ENCODE measurements at regions not wholly inside any gene's neighbourhood (a gene's known extent, or its start where the extent isn't known, plus 50 kb on each side); places are given as distances from the start of the nearest gene placed in this dataset.

DNA sequence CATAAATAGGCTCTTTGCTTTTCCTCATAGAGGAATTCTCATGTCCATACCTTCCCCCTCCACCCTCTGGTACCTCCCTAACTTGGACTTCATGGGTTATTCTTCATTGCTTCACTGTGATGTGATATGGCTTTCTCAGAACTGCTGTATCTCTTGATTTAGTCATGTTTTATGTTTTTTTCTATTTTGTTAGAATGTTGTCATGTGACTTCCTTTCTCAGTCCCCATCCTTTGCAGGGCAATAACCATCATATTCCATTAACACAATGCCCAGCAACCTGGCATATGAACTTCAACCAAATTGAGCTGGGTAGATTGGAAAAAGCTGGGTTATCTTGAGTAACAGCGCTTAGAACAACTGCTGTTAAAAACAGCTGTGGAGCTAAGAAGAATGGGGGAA, 190.9 kb upstream of the PRSS16 start:
- TF ChIP-seq SP1 (IDR thresholded peaks at IDR 0.05) (no peak), RAD21 (IDR thresholded peaks at IDR 0.05) (no peak), CTCF (IDR thresholded peaks at IDR 0.05; ENCODE audit: low read depth, low read length, missing input control) (no peak), ATF3 (IDR thresholded peaks at IDR 0.05) (no peak), REST (IDR thresholded peaks at IDR 0.05) (no peak), MAX (IDR thresholded peaks at IDR 0.05) (no peak), JUND (IDR thresholded peaks at IDR 0.05) (no peak), YY1 (IDR thresholded peaks at IDR 0.05) (no peak), TAF1 (conservative IDR thresholded peaks at IDR 0.05) (no peak)
- TF ChIP-seq, protein P1, sequence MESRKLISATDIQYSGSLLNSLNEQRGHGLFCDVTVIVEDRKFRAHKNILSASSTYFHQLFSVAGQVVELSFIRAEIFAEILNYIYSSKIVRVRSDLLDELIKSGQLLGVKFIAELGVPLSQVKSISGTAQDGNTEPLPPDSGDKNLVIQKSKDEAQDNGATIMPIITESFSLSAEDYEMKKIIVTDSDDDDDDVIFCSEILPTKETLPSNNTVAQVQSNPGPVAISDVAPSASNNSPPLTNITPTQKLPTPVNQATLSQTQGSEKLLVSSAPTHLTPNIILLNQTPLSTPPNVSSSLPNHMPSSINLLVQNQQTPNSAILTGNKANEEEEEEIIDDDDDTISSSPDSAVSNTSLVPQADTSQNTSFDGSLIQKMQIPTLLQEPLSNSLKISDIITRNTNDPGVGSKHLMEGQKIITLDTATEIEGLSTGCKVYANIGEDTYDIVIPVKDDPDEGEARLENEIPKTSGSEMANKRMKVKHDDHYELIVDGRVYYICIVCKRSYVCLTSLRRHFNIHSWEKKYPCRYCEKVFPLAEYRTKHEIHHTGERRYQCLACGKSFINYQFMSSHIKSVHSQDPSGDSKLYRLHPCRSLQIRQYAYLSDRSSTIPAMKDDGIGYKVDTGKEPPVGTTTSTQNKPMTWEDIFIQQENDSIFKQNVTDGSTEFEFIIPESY (IDR thresholded peaks at IDR 0.05): no peak
